Keratinocyte (primary cell): ENCODE measurements at regions not wholly inside any gene's neighbourhood (a gene's known extent, or its start where the extent isn't known, plus 50 kb on each side); places are given as distances from the start of the nearest gene placed in this dataset.

Source experiments
- CTCF ChIP-seq, 3 experiments: IDR thresholded peaks in 1 of 3; conservative IDR thresholded peaks in 1 of 3; optimal IDR thresholded peaks in 1 of 3; 2 replicates in 2 of 3; 3 replicates in 1 of 3; pipeline versions ENCODE3 to v1.5.1; 2011; ENCODE audit warnings: low read length in 3 of 3, mild to moderate bottlenecking in 3 of 3, moderate library complexity in 2 of 3, control low read depth in 1 of 3, inconsistent platforms in 1 of 3; ENCODE audit not compliant: insufficient read depth in 2 of 3; ENCODE audit errors: extremely low read depth in 1 of 3
- EZH2 ChIP-seq: IDR thresholded peaks from one replicate; pipeline ENCODE4 v1.6.1; 2012; ENCODE audit warnings: inconsistent platforms, mild to moderate bottlenecking, low read length, moderate library complexity

- TF ChIP-seq CTCF (optimal IDR thresholded peaks at IDR 0.05 in 1 of 3, IDR thresholded peaks at IDR 0.05 in 1 of 3, conservative IDR thresholded peaks at IDR 0.05 in 1 of 3; ENCODE audit: extremely low read depth in 1 of 3, insufficient read depth in 2 of 3, low read length in 3 of 3) (no peak), EZH2 (no peak)
These were observed 615.5 kb downstream of the NPHP4 start for GRCh38 chr1:5376538-5377247.
